ENCODE measurements at regions not wholly inside any gene's neighbourhood (a gene's known extent, or its start where the extent isn't known, plus 50 kb on each side); places are given as distances from the start of the nearest gene placed in this dataset.
A peak's percentile ranks its signal among the peaks of the same experiment; 100 is the strongest.

GRCh38 chr13:50187352-50188029 is 172.2 kb downstream of the KCNRG start:
- Histone ChIP-seq H3K27me3 (no peaks in the 10 kb centered on the region), H3K36me3 (no peaks in the 10 kb centered on the region), H3K9me3 (no peaks in the 10 kb centered on the region), H3K4me3 (no peak overlapping the region), H3K4me1 (peaks cover 0 to 2% (median 0%) of the 10 kb centered on the region in 9 donors), H3K27ac (no peak overlapping the region)
- TF ChIP-seq, protein P1, sequence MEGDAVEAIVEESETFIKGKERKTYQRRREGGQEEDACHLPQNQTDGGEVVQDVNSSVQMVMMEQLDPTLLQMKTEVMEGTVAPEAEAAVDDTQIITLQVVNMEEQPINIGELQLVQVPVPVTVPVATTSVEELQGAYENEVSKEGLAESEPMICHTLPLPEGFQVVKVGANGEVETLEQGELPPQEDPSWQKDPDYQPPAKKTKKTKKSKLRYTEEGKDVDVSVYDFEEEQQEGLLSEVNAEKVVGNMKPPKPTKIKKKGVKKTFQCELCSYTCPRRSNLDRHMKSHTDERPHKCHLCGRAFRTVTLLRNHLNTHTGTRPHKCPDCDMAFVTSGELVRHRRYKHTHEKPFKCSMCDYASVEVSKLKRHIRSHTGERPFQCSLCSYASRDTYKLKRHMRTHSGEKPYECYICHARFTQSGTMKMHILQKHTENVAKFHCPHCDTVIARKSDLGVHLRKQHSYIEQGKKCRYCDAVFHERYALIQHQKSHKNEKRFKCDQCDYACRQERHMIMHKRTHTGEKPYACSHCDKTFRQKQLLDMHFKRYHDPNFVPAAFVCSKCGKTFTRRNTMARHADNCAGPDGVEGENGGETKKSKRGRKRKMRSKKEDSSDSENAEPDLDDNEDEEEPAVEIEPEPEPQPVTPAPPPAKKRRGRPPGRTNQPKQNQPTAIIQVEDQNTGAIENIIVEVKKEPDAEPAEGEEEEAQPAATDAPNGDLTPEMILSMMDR (IDR thresholded peaks at IDR 0.05) = no peak
- 93 to 95% methylated on average over 3 of the region's 3 CpGs for WGBS, 2 donors
- intact Hi-C loops (cut with DNase I) = no loop called here
- no peak for ATAC-seq
- no peak for DNase-seq

- no peak for ATAC-seq
- Histone ChIP-seq H3K9me3 (no peaks in the 10 kb centered on the region), H3K27me3 (no peaks in the 10 kb centered on the region), H3K27ac (no peak overlapping the region), H3K36me3 (no peaks in the 10 kb centered on the region), H3K4me3 (no peak overlapping the region), H3K4me1 (peaks cover 0 to 10% (median 0%) of the 10 kb centered on the region in 9 donors)
- intact Hi-C loops (cut with DNase I) = no loop called here
- 92 to 98% methylated on average over 1 of the region's 1 CpG for WGBS, 2 donors
- TF ChIP-seq, protein P1 (IDR thresholded peaks at IDR 0.05) = no peak
- no peak for DNase-seq
Observed at GRCh38 chr13:50188696-50189095, 173.5 kb downstream of the KCNRG start.

- intact Hi-C loops (cut with DNase I) = no loop called here
- TF ChIP-seq, protein P1 (IDR thresholded peaks at IDR 0.05) = peak in 1 of 9 donors; percentile 6
- no peak for DNase-seq
- no peaks in the 10 kb centered on the region for H3K27me3 ChIP-seq
- no peak for ATAC-seq
- WGBS, 2 donors = 91% methylated on average over 2 of the region's 2 CpGs
- H3K27ac ChIP-seq = no peak overlapping the region
- H3K4me1 ChIP-seq = peaks cover 0 to 10% (median 0%) of the 10 kb centered on the region in 9 donors
- H3K9me3 ChIP-seq = no peaks in the 10 kb centered on the region
- H3K36me3 ChIP-seq = no peaks in the 10 kb centered on the region
- H3K4me3 ChIP-seq = no peak overlapping the region
Observed at GRCh38 chr13:50189450-50189849, 174.2 kb downstream of the KCNRG start.

DNA sequence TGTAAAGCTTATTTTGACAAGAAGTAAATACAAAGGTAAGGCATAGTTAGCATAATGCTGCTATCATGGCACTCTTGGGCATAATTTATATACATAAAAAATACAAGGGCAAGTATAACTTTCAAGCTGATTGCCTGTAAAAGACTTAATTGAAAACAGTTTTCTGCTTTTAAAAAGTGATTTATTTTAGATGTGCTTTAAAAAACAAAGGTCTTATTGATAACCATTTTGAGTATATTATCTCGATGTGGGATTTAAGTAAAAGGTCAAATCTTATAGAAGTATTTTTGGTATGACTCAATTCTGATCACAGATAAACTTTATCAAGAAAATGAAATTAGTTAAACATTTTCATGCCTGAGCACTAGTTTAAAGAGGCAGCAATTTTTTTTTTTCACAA is 175.8 kb downstream of the KCNRG start:
- Histone ChIP-seq H3K27me3 (no peaks in the 10 kb centered on the region), H3K4me3 (no peak overlapping the region), H3K36me3 (no peaks in the 10 kb centered on the region), H3K27ac (no peak overlapping the region), H3K9me3 (no peaks in the 10 kb centered on the region), H3K4me1 (peaks cover 0 to 10% (median 0%) of the 10 kb centered on the region in 9 donors)
- no peak for DNase-seq
- intact Hi-C loops (cut with DNase I) = no loop called here
- ATAC-seq = no peak
- WGBS, 2 donors = 84 to 89% methylated on average over 1 of the region's 1 CpG
- TF ChIP-seq, protein P1 (IDR thresholded peaks at IDR 0.05) = no peak
